ENCODE measurements at regions not wholly inside any gene's neighbourhood (a gene's known extent, or its start where the extent isn't known, plus 50 kb on each side); places are given as distances from the start of the nearest gene placed in this dataset.

DNA sequence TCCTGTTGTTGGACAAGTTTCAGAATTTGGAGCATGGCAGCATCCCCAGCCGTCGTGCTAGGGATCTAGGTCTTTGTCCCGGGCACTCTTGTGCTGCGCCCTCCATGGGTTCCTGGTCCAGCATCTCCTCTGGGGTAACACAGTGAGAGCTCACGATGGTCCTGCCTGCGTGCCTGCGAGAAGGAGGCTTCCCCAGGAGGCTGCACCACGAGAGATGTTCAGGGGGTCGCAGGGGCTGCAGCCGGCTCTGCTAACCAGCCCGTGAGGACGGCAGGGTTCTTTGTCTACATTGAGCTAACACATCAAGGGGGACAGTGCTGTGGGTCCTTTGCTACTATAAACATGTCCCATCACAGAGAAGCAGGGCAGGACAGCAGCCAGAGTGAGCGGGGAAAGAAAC is 103.9 kb upstream of the SOX1 start:
- WGBS, 4 donors = 89 to 94% (median 91%) methylated on average over 7 to 13 of the region's 13 CpGs
- H3K4me1 ChIP-seq = no peaks in the 10 kb centered on the region
- DNase-seq (no peak), ATAC-seq (no peak)
- intact Hi-C loops (cut with DNase I) = no loop called here
- no peak overlapping the region for H3K4me3 ChIP-seq
- no peaks in the 10 kb centered on the region for H3K9me3 ChIP-seq
- TF ChIP-seq CTCF (IDR thresholded peaks at IDR 0.05) (no peak), POLR2A (IDR thresholded peaks at IDR 0.05) (no peak)
- H3K27ac ChIP-seq = no peak overlapping the region
- peaks cover 0 to 8% (median 0%) of the 10 kb centered on the region in 9 donors for H3K27me3 ChIP-seq
- no peaks in the 10 kb centered on the region for H3K36me3 ChIP-seq

- DNase-seq = no peak
- intact Hi-C loops (cut with DNase I) = no loop called here
- 94 to 96% (median 95%) methylated on average over 28 of the region's 28 CpGs for WGBS, 4 donors
- TF ChIP-seq POLR2A (IDR thresholded peaks at IDR 0.05) (no peak), CTCF (IDR thresholded peaks at IDR 0.05) (no peak)
- no peaks in the 10 kb centered on the region for H3K4me1 ChIP-seq
- H3K27ac ChIP-seq = no peak overlapping the region
- H3K4me3 ChIP-seq = no peak overlapping the region
- no peaks in the 10 kb centered on the region for H3K9me3 ChIP-seq
- ATAC-seq = no peak
- H3K27me3 ChIP-seq = peaks cover 0 to 16% (median 0%) of the 10 kb centered on the region in 9 donors
- H3K36me3 ChIP-seq = no peaks in the 10 kb centered on the region
Measured at GRCh38 chr13:111964411-111965035, 102.4 kb upstream of the SOX1 start.

GRCh38 chr13:111965466-111966214 is 101.3 kb upstream of the SOX1 start:
- no peak overlapping the region for H3K4me3 ChIP-seq
- H3K27me3 ChIP-seq = peaks cover 0 to 26% (median 5%) of the 10 kb centered on the region in 9 donors
- DNase-seq (no peak), ATAC-seq (no peak)
- no peaks in the 10 kb centered on the region for H3K9me3 ChIP-seq
- H3K27ac ChIP-seq = no peak overlapping the region
- intact Hi-C loops (cut with DNase I) = no loop called here
- TF ChIP-seq CTCF (IDR thresholded peaks at IDR 0.05) = no peak
- TF ChIP-seq POLR2A (IDR thresholded peaks at IDR 0.05) = no peak
- WGBS, 4 donors = 88 to 89% (median 88%) methylated on average over 24 of the region's 24 CpGs
- H3K36me3 ChIP-seq = no peaks in the 10 kb centered on the region
- no peaks in the 10 kb centered on the region for H3K4me1 ChIP-seq

GRCh38 chr13:111966933-111967332 is 100.0 kb upstream of the SOX1 start:
- intact Hi-C loops (cut with DNase I) = no loop called here
- WGBS, 4 donors = 66 to 77% (median 71%) methylated on average over 2 to 7 of the region's 7 CpGs
- H3K36me3 ChIP-seq = no peaks in the 10 kb centered on the region
- no peak overlapping the region for H3K4me3 ChIP-seq
- TF ChIP-seq POLR2A (IDR thresholded peaks at IDR 0.05) (no peak), CTCF (IDR thresholded peaks at IDR 0.05) (no peak)
- H3K9me3 ChIP-seq = no peaks in the 10 kb centered on the region
- ATAC-seq (no peak), DNase-seq (no peak)
- peaks cover 0 to 39% (median 10%) of the 10 kb centered on the region in 9 donors for H3K27me3 ChIP-seq
- H3K4me1 ChIP-seq = no peaks in the 10 kb centered on the region
- H3K27ac ChIP-seq = no peak overlapping the region
